ENCODE measurements at regions not wholly inside any gene's neighbourhood (a gene's known extent, or its start where the extent isn't known, plus 50 kb on each side); places are given as distances from the start of the nearest gene placed in this dataset.

DNA sequence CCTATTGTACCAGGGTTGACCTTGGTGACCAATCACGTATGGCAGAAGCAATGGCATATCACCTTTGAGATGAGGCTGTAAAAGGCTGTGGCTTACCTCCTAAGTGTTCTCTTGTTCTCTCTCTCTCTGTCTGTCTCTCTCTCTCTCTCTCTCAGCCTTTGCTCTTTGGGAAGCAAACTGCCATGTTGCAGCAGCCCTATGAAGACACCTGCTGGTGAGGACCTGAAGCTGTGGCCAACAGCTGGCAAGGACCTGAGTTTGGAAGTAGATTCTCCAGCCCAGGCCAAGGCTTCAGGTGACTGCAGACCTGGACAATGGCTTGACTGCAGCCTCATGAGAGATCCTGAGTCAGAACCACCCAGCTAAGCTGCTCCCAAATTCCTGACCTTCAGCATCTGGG lies 161.4 kb downstream of the GPAM start:
- peaks cover 6% of the 10 kb centered on the region for H3K27me3 ChIP-seq (replicated peaks; ENCODE audit: control insufficient read depth, insufficient read depth, low read length, poor library complexity, severe bottlenecking)
- DNase-seq, result no peak
- H3K4me3 ChIP-seq (ENCODE audit: insufficient read depth, low read depth, low read length, poor library complexity, severe bottlenecking), result no peak overlapping the region
- no peak overlapping the region for H3K27ac ChIP-seq (ENCODE audit: insufficient read depth, low read length, poor library complexity, severe bottlenecking)
- H3K36me3 ChIP-seq (ENCODE audit: control insufficient read depth, insufficient read depth, low read length), result no peaks in the 10 kb centered on the region
- H3K4me1 ChIP-seq (ENCODE audit: control insufficient read depth, insufficient read depth, low read length, poor library complexity, severe bottlenecking), result no peaks in the 10 kb centered on the region
- H3K9me3 ChIP-seq (ENCODE audit: control insufficient read depth, low read length), result no peaks in the 10 kb centered on the region

- H3K4me1 ChIP-seq (ENCODE audit: control insufficient read depth, insufficient read depth, low read length, poor library complexity, severe bottlenecking), result no peaks in the 10 kb centered on the region
- DNase-seq, result no peak
- no peaks in the 10 kb centered on the region for H3K9me3 ChIP-seq (ENCODE audit: control insufficient read depth, low read length)
- peaks cover under 1% of the 10 kb centered on the region for H3K27me3 ChIP-seq (replicated peaks; ENCODE audit: control insufficient read depth, insufficient read depth, low read length, poor library complexity, severe bottlenecking)
- H3K4me3 ChIP-seq (ENCODE audit: insufficient read depth, low read depth, low read length, poor library complexity, severe bottlenecking), result no peak overlapping the region
- H3K27ac ChIP-seq (ENCODE audit: insufficient read depth, low read length, poor library complexity, severe bottlenecking), result no peak overlapping the region
- no peaks in the 10 kb centered on the region for H3K36me3 ChIP-seq (ENCODE audit: control insufficient read depth, insufficient read depth, low read length)
These were observed 159.5 kb downstream of the GPAM start for GRCh38 chr10:112024079-112024478.

GRCh38 chr10:112025228-112025627 lies 158.3 kb downstream of the GPAM start:
- Histone ChIP-seq H3K27me3 (replicated peaks; ENCODE audit: control insufficient read depth, insufficient read depth, low read length, poor library complexity, severe bottlenecking) (no peaks in the 10 kb centered on the region), H3K27ac (ENCODE audit: insufficient read depth, low read length, poor library complexity, severe bottlenecking) (no peak overlapping the region), H3K9me3 (ENCODE audit: control insufficient read depth, low read length) (no peaks in the 10 kb centered on the region), H3K4me3 (ENCODE audit: insufficient read depth, low read depth, low read length, poor library complexity, severe bottlenecking) (no peak overlapping the region), H3K36me3 (ENCODE audit: control insufficient read depth, insufficient read depth, low read length) (no peaks in the 10 kb centered on the region), H3K4me1 (ENCODE audit: control insufficient read depth, insufficient read depth, low read length, poor library complexity, severe bottlenecking) (no peaks in the 10 kb centered on the region)
- DNase-seq, result no peak

DNA sequence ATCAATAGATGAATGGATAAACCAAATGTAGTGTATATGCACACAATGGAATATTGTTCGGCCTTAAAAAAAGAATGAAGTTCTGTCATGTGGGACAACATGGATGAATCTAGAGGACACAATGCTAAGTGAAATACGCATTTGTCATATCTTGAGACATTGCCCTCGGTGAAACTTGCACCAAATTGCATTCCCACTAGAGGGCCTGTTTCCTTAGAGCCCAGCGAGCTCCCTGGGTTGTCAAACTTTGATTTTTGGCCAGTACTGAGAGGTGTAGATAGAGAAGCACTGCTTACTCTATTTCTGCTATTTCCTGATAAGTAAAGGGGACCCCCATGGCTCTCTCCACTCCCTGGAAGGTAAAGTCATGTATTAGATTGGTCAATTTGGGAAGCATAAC lies 157.1 kb downstream of the GPAM start:
- no peak overlapping the region for H3K4me3 ChIP-seq (ENCODE audit: insufficient read depth, low read depth, low read length, poor library complexity, severe bottlenecking)
- DNase-seq, result no peak
- no peaks in the 10 kb centered on the region for H3K4me1 ChIP-seq (ENCODE audit: control insufficient read depth, insufficient read depth, low read length, poor library complexity, severe bottlenecking)
- no peak overlapping the region for H3K27ac ChIP-seq (ENCODE audit: insufficient read depth, low read length, poor library complexity, severe bottlenecking)
- no peaks in the 10 kb centered on the region for H3K27me3 ChIP-seq (replicated peaks; ENCODE audit: control insufficient read depth, insufficient read depth, low read length, poor library complexity, severe bottlenecking)
- H3K36me3 ChIP-seq (ENCODE audit: control insufficient read depth, insufficient read depth, low read length), result no peaks in the 10 kb centered on the region
- H3K9me3 ChIP-seq (ENCODE audit: control insufficient read depth, low read length), result no peaks in the 10 kb centered on the region

- H3K4me1 ChIP-seq (ENCODE audit: control insufficient read depth, insufficient read depth, low read length, poor library complexity, severe bottlenecking), result no peaks in the 10 kb centered on the region
- H3K4me3 ChIP-seq (ENCODE audit: insufficient read depth, low read depth, low read length, poor library complexity, severe bottlenecking), result no peak overlapping the region
- H3K36me3 ChIP-seq (ENCODE audit: control insufficient read depth, insufficient read depth, low read length), result no peaks in the 10 kb centered on the region
- no peaks in the 10 kb centered on the region for H3K27me3 ChIP-seq (replicated peaks; ENCODE audit: control insufficient read depth, insufficient read depth, low read length, poor library complexity, severe bottlenecking)
- no peaks in the 10 kb centered on the region for H3K9me3 ChIP-seq (ENCODE audit: control insufficient read depth, low read length)
- DNase-seq, result no peak
- H3K27ac ChIP-seq (ENCODE audit: insufficient read depth, low read length, poor library complexity, severe bottlenecking), result no peak overlapping the region
These were observed 155.8 kb downstream of the GPAM start for GRCh38 chr10:112027731-112028280.

DNA sequence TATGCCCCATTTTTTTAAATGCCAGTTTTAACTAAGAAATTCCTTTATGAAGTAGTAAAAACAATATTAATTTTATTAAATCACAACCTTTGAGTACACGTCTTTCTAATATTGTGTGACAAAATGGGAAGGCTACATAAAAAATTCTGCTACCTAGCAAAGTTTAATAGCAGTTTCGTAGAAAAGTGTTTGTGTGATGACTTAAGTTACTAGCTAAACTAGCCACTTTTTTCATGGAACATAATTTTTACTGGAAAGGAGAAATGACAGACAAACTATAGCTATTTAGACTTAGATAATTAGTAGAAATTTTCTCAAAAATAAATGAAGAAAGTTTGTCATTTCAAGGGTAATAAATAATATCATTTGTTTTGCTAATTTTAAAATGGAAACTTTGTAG lies 153.1 kb downstream of the GPAM start:
- H3K27ac ChIP-seq (ENCODE audit: insufficient read depth, low read length, poor library complexity, severe bottlenecking), result no peak overlapping the region
- H3K36me3 ChIP-seq (ENCODE audit: control insufficient read depth, insufficient read depth, low read length), result no peaks in the 10 kb centered on the region

GRCh38 chr10:112039823-112040222 lies 143.7 kb downstream of the GPAM start:
- DNase-seq, result no peak
- Histone ChIP-seq H3K4me3 (ENCODE audit: insufficient read depth, low read depth, low read length, poor library complexity, severe bottlenecking) (no peak overlapping the region), H3K36me3 (ENCODE audit: control insufficient read depth, insufficient read depth, low read length) (no peaks in the 10 kb centered on the region), H3K4me1 (ENCODE audit: control insufficient read depth, insufficient read depth, low read length, poor library complexity, severe bottlenecking) (no peaks in the 10 kb centered on the region), H3K27me3 (replicated peaks; ENCODE audit: control insufficient read depth, insufficient read depth, low read length, poor library complexity, severe bottlenecking) (no peaks in the 10 kb centered on the region), H3K9me3 (ENCODE audit: control insufficient read depth, low read length) (no peaks in the 10 kb centered on the region), H3K27ac (ENCODE audit: insufficient read depth, low read length, poor library complexity, severe bottlenecking) (no peak overlapping the region)

More for the DNA sequence above, 153.1 kb downstream of the GPAM start:
- Histone ChIP-seq H3K4me3 (ENCODE audit: insufficient read depth, low read depth, low read length, poor library complexity, severe bottlenecking) (no peak overlapping the region), H3K4me1 (ENCODE audit: control insufficient read depth, insufficient read depth, low read length, poor library complexity, severe bottlenecking) (no peaks in the 10 kb centered on the region), H3K27me3 (replicated peaks; ENCODE audit: control insufficient read depth, insufficient read depth, low read length, poor library complexity, severe bottlenecking) (no peaks in the 10 kb centered on the region), H3K9me3 (ENCODE audit: control insufficient read depth, low read length) (no peaks in the 10 kb centered on the region)
- DNase-seq, result no peak

DNA sequence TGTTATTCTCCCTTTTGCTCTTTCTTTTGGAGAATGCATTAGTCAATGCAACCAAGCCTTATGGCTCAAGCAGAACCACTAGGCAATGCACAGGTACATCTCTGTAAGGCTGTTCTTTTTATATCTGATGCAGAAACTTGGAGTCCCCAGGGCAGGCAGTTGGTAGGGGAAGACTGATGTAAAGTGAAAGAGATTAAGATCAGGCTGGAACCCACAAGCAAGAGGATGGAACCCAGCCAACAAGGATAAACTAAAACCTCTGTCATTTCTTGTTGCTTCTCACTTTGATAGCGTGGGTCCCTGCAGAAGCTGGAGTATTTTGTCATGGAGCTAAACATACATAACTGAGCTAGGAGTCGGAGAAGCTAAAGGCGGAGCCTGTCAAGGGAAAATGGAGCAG lies 142.9 kb downstream of the GPAM start:
- Histone ChIP-seq H3K4me3 (ENCODE audit: insufficient read depth, low read depth, low read length, poor library complexity, severe bottlenecking) (no peak overlapping the region), H3K9me3 (ENCODE audit: control insufficient read depth, low read length) (no peaks in the 10 kb centered on the region), H3K27ac (ENCODE audit: insufficient read depth, low read length, poor library complexity, severe bottlenecking) (no peak overlapping the region), H3K27me3 (replicated peaks; ENCODE audit: control insufficient read depth, insufficient read depth, low read length, poor library complexity, severe bottlenecking) (no peaks in the 10 kb centered on the region), H3K4me1 (ENCODE audit: control insufficient read depth, insufficient read depth, low read length, poor library complexity, severe bottlenecking) (no peaks in the 10 kb centered on the region), H3K36me3 (ENCODE audit: control insufficient read depth, insufficient read depth, low read length) (no peaks in the 10 kb centered on the region)
- DNase-seq, result no peak

GRCh38 chr10:112045938-112046337 lies 137.6 kb downstream of the GPAM start:
- H3K4me3 ChIP-seq (ENCODE audit: insufficient read depth, low read depth, low read length, poor library complexity, severe bottlenecking), result no peak overlapping the region

GRCh38 chr10:112047674-112048073 lies 135.9 kb downstream of the GPAM start:
- no peak for DNase-seq

More at GRCh38 chr10:112045938-112046337, 137.6 kb downstream of the GPAM start:
- no peaks in the 10 kb centered on the region for H3K9me3 ChIP-seq (ENCODE audit: control insufficient read depth, low read length)
- H3K4me1 ChIP-seq (ENCODE audit: control insufficient read depth, insufficient read depth, low read length, poor library complexity, severe bottlenecking), result no peaks in the 10 kb centered on the region
- H3K27me3 ChIP-seq (replicated peaks; ENCODE audit: control insufficient read depth, insufficient read depth, low read length, poor library complexity, severe bottlenecking), result no peaks in the 10 kb centered on the region
- DNase-seq, result no peak
- no peak overlapping the region for H3K27ac ChIP-seq (ENCODE audit: insufficient read depth, low read length, poor library complexity, severe bottlenecking)
- H3K36me3 ChIP-seq (ENCODE audit: control insufficient read depth, insufficient read depth, low read length), result no peaks in the 10 kb centered on the region

More at GRCh38 chr10:112047674-112048073, 135.9 kb downstream of the GPAM start:
- Histone ChIP-seq H3K4me3 (ENCODE audit: insufficient read depth, low read depth, low read length, poor library complexity, severe bottlenecking) (no peak overlapping the region), H3K4me1 (ENCODE audit: control insufficient read depth, insufficient read depth, low read length, poor library complexity, severe bottlenecking) (no peaks in the 10 kb centered on the region), H3K27me3 (replicated peaks; ENCODE audit: control insufficient read depth, insufficient read depth, low read length, poor library complexity, severe bottlenecking) (no peaks in the 10 kb centered on the region), H3K36me3 (ENCODE audit: control insufficient read depth, insufficient read depth, low read length) (no peaks in the 10 kb centered on the region), H3K9me3 (ENCODE audit: control insufficient read depth, low read length) (no peaks in the 10 kb centered on the region), H3K27ac (ENCODE audit: insufficient read depth, low read length, poor library complexity, severe bottlenecking) (no peak overlapping the region)

Data from effector memory CD4-positive, alpha-beta T cell (primary cell).